ENCODE measurements at regions not wholly inside any gene's neighbourhood (a gene's known extent, or its start where the extent isn't known, plus 50 kb on each side); places are given as distances from the start of the nearest gene placed in this dataset.

GRCh38 chr5:124287813-124288212 lies 458.6 kb downstream of the ZNF608 start:
- no peak overlapping the region for H3K27ac ChIP-seq (ENCODE audit: low read depth, low read length, poor library complexity, severe bottlenecking)
- CTCF ChIA-PET = no interaction called here
- H3K9me3 ChIP-seq (ENCODE audit: low read depth, low read length, poor library complexity, severe bottlenecking) = no peaks in the 10 kb centered on the region
- TF ChIP-seq CTCF (conservative IDR thresholded peaks at IDR 0.05; ENCODE audit: low read depth, low read length) (no peak), EZH2 (IDR thresholded peaks at IDR 0.05; ENCODE audit: borderline replicate concordance, low read depth, low read length, poor library complexity, severe bottlenecking) (no peak)
- no peak for DNase-seq (ENCODE audit: low spot score)
- H3K4me1 ChIP-seq (ENCODE audit: insufficient read depth, low read length, poor library complexity, severe bottlenecking) = no peaks in the 10 kb centered on the region
- no peaks in the 10 kb centered on the region for H3K36me3 ChIP-seq (ENCODE audit: insufficient read depth, low read length, poor library complexity, severe bottlenecking)
- peaks cover 3% of the 10 kb centered on the region for H3K27me3 ChIP-seq (replicated peaks; ENCODE audit: insufficient read depth, low read depth, low read length, poor library complexity)
- no peak overlapping the region for H3K4me3 ChIP-seq (ENCODE audit: low read depth, low read length, poor library complexity, severe bottlenecking)
- POLR2A ChIA-PET (ENCODE audit: low non-redundant PET) = no interaction called here
- intact Hi-C loops (cut with micrococcal nuclease; ENCODE audit: unreplicated experiment) = no loop called here
- BruUV-seq (replicated peaks) = no TSS peak

GRCh38 chr5:124285733-124286132 lies 460.7 kb downstream of the ZNF608 start:
- Histone ChIP-seq H3K36me3 (ENCODE audit: insufficient read depth, low read length, poor library complexity, severe bottlenecking) (no peaks in the 10 kb centered on the region), H3K27ac (ENCODE audit: low read depth, low read length, poor library complexity, severe bottlenecking) (no peak overlapping the region), H3K4me1 (ENCODE audit: insufficient read depth, low read length, poor library complexity, severe bottlenecking) (no peaks in the 10 kb centered on the region), H3K4me3 (ENCODE audit: low read depth, low read length, poor library complexity, severe bottlenecking) (no peak overlapping the region), H3K27me3 (replicated peaks; ENCODE audit: insufficient read depth, low read depth, low read length, poor library complexity) (peaks cover 3% of the 10 kb centered on the region), H3K9me3 (ENCODE audit: low read depth, low read length, poor library complexity, severe bottlenecking) (no peaks in the 10 kb centered on the region)
- CTCF ChIA-PET = no interaction called here
- POLR2A ChIA-PET (ENCODE audit: low non-redundant PET) = no interaction called here
- intact Hi-C loops (cut with micrococcal nuclease; ENCODE audit: unreplicated experiment) = no loop called here
- DNase-seq (ENCODE audit: low spot score) = no peak
- no peak for TF ChIP-seq CTCF (conservative IDR thresholded peaks at IDR 0.05; ENCODE audit: low read depth, low read length)
- TF ChIP-seq EZH2 (IDR thresholded peaks at IDR 0.05; ENCODE audit: borderline replicate concordance, low read depth, low read length, poor library complexity, severe bottlenecking) = no peak
- no TSS peak for BruUV-seq (replicated peaks)

GRCh38 chr5:124285071-124285470 lies 461.4 kb downstream of the ZNF608 start:
- H3K9me3 ChIP-seq (ENCODE audit: low read depth, low read length, poor library complexity, severe bottlenecking) = no peaks in the 10 kb centered on the region
- H3K27ac ChIP-seq (ENCODE audit: low read depth, low read length, poor library complexity, severe bottlenecking) = no peak overlapping the region
- no TSS peak for BruUV-seq (replicated peaks)
- H3K4me3 ChIP-seq (ENCODE audit: low read depth, low read length, poor library complexity, severe bottlenecking) = no peak overlapping the region
- no peak for DNase-seq (ENCODE audit: low spot score)
- no peaks in the 10 kb centered on the region for H3K36me3 ChIP-seq (ENCODE audit: insufficient read depth, low read length, poor library complexity, severe bottlenecking)
- CTCF ChIA-PET = no interaction called here
- intact Hi-C loops (cut with micrococcal nuclease; ENCODE audit: unreplicated experiment) = no loop called here
- POLR2A ChIA-PET (ENCODE audit: low non-redundant PET) = no interaction called here
- TF ChIP-seq CTCF (conservative IDR thresholded peaks at IDR 0.05; ENCODE audit: low read depth, low read length) = no peak
- no peak for TF ChIP-seq EZH2 (IDR thresholded peaks at IDR 0.05; ENCODE audit: borderline replicate concordance, low read depth, low read length, poor library complexity, severe bottlenecking)
- no peaks in the 10 kb centered on the region for H3K4me1 ChIP-seq (ENCODE audit: insufficient read depth, low read length, poor library complexity, severe bottlenecking)
- H3K27me3 ChIP-seq (replicated peaks; ENCODE audit: insufficient read depth, low read depth, low read length, poor library complexity) = peaks cover under 1% of the 10 kb centered on the region
